NB4 (cell line): ENCODE measurements at regions not wholly inside any gene's neighbourhood (a gene's known extent, or its start where the extent isn't known, plus 50 kb on each side); places are given as distances from the start of the nearest gene placed in this dataset.

Experiments used
- DNase-seq: peaks from one replicate; pipeline ENCODE4 v3.0.0; 2010; ENCODE audit warnings: low read depth
- H3K4me3 ChIP-seq: one replicate; pipeline ENCODE4 v1.5.1; 2011; ENCODE audit warnings: mild to moderate bottlenecking, low read depth, low read length, moderate library complexity
- MAX ChIP-seq: IDR thresholded peaks from 2 replicates; pipeline ENCODE4 v1.6.1; 2011; ENCODE audit warnings: low read depth, low read length
- MYC ChIP-seq: IDR thresholded peaks from 2 replicates; pipeline ENCODE4 v1.6.1; 2011; ENCODE audit warnings: low read depth, low read length
- POLR2A ChIP-seq: IDR thresholded peaks from 2 replicates; pipeline ENCODE4 v1.6.1; 2011; ENCODE audit warnings: mild to moderate bottlenecking; ENCODE audit not compliant: insufficient read length; ENCODE audit errors: extremely low read depth
- TF ChIP-seq, protein P1 (sequence below): IDR thresholded peaks from one replicate; pipeline ENCODE4 v1.5.1; 2012; ENCODE audit warnings: low read depth, low read length

GRCh38 chrX:39582976-39583375, 514.8 kb downstream of the BCOR start:
- no peak overlapping the region for H3K4me3 ChIP-seq
- TF ChIP-seq, protein P1, sequence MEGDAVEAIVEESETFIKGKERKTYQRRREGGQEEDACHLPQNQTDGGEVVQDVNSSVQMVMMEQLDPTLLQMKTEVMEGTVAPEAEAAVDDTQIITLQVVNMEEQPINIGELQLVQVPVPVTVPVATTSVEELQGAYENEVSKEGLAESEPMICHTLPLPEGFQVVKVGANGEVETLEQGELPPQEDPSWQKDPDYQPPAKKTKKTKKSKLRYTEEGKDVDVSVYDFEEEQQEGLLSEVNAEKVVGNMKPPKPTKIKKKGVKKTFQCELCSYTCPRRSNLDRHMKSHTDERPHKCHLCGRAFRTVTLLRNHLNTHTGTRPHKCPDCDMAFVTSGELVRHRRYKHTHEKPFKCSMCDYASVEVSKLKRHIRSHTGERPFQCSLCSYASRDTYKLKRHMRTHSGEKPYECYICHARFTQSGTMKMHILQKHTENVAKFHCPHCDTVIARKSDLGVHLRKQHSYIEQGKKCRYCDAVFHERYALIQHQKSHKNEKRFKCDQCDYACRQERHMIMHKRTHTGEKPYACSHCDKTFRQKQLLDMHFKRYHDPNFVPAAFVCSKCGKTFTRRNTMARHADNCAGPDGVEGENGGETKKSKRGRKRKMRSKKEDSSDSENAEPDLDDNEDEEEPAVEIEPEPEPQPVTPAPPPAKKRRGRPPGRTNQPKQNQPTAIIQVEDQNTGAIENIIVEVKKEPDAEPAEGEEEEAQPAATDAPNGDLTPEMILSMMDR: no peak
- no peak for TF ChIP-seq POLR2A
- TF ChIP-seq MAX: no peak
- TF ChIP-seq MYC: no peak
- no peak for DNase-seq

DNA sequence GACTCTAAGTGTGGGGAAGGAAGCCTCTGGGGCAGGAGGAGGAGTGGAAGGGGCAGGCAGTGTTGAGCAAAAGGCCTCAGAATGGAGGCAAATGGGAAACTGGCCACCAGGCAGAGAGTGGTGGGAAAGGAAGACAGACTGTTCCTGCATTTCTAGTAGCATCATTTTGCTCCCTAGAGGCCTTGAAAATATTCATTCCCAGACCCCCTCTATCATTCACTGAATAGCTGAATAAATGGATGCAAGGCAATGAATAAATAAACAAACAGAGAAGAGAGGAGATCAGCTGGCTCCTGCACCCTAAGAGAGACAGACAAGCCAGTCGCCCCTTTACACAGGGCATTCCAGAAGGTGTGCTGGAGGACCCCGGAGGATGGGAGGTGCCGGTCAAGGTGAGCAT, 511.9 kb downstream of the BCOR start:
- H3K4me3 ChIP-seq: no peak overlapping the region
- no peak for DNase-seq
- TF ChIP-seq, protein P1: no peak
- TF ChIP-seq POLR2A (no peak), MYC (no peak), MAX (no peak)

DNA sequence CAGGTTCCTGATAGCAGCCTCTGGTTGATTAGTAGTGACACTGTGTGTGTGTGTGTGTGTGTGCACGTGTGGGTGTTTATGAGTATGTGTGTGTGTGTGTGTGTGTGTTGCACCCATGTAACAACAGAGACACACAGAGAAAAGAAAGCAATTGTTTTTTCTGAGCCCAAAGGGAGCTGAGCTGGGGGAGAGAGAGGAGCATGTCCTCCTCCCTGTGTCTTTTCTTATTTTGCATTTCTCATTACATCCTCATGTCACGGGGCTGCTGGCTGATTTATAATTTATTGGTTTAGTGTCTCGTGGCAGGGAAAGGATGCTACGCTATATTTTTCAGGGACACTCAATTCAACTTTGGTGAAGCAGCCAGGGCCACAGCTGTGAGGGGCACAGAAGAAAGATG, 511.4 kb downstream of the BCOR start:
- DNase-seq: no peak
- TF ChIP-seq MAX (no peak), POLR2A (no peak), MYC (no peak)
- TF ChIP-seq, protein P1: no peak

DNA sequence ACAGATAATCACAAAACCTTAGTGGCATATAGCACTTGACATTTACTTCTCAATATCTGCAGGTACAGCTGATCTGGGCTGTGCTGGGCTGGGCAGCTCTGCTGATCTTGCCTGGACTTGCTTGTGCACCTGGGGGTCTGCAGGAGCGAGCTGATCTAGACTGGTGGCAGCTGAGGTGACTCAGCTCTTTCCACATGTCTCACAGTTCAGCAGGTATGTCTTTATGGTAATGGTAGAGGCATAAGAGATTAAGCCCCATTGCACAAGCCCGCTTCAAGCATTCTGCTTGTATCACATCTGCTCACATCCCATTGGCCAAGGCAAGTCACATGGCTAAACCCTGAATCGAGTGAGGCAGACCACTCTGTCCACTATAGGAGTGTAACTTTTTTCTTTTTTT, 506.7 kb downstream of the BCOR start:
- H3K4me3 ChIP-seq: no peak overlapping the region
- TF ChIP-seq, protein P1: no peak
- TF ChIP-seq MAX (no peak), POLR2A (no peak), MYC (no peak)
- DNase-seq: no peak

More for the DNA sequence above, 511.4 kb downstream of the BCOR start:
- no peak overlapping the region for H3K4me3 ChIP-seq

DNA sequence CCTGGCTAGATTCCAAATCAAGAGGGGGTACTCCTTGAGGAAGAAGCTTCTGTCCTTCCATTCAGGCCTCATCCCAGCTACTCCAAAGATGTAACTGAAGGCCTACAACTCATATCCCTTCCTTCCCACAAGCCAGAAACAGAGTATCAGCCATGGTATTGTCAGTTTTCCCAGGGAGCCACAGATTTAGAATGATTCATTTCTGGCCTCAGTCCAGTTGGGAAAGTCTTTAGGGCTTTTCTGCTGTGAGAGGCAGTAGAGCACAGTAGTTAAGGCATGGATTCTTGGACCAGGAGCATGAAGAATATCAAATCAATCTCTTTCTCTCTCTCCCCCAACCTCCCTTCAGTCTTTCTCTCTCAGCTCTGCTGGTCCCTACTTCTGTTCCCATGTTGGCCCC, 505.0 kb downstream of the BCOR start:
- DNase-seq: no peak
- TF ChIP-seq MAX (no peak), MYC (no peak), POLR2A (no peak)
- TF ChIP-seq, protein P1: no peak

DNA sequence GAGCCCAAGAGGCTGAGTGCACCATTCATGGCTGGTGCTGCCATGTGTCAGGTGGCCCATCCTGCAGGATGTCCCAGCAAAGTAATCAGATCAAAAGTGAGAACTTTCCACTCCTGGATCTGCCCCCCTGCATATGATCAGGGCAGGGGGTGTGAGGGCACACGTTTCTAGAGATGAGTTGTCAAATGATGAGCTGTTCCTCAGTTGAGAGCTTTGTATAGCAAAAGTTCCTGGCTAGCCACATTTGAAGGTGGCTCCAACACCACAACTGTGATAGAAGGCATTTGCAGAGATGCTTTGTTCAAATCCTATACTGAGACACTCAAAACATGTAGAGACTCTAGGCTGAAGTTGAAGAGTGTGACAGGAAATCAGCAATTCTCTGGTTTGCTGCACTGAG, 501.8 kb downstream of the BCOR start:
- H3K4me3 ChIP-seq: no peak overlapping the region
- no peak for DNase-seq
- TF ChIP-seq, protein P1: no peak
- no peak for TF ChIP-seq POLR2A
- no peak for TF ChIP-seq MYC
- TF ChIP-seq MAX: no peak

More for the DNA sequence above, 505.0 kb downstream of the BCOR start:
- H3K4me3 ChIP-seq: no peak overlapping the region
